HG02870 (cell line): ENCODE measurements at regions not wholly inside any gene's neighbourhood (a gene's known extent, or its start where the extent isn't known, plus 50 kb on each side); places are given as distances from the start of the nearest gene placed in this dataset.

Experiments
- ATAC-seq: cut with Tn5 transposase; IDR thresholded peaks from one replicate; pipeline ENCODE4 v1.9.1; 2021; ENCODE audit warnings: mild to moderate bottlenecking, moderate library complexity; ENCODE audit not compliant: unreplicated experiment

- no peak for ATAC-seq
Observed at GRCh38 chr6:141261016-141261671, 871.6 kb upstream of the GJE1 start.

- ATAC-seq = no peak
Observed at GRCh38 chr6:141260627-141261015, 872.1 kb upstream of the GJE1 start.

- no peak for ATAC-seq
Observed at GRCh38 chr6:141259807-141260206, 872.9 kb upstream of the GJE1 start.

- no peak for ATAC-seq
Observed at GRCh38 chr6:141259091-141259490, 873.6 kb upstream of the GJE1 start.

GRCh38 chr6:141258516-141258915 is 874.2 kb upstream of the GJE1 start:
- ATAC-seq = no peak

GRCh38 chr6:141254336-141254735 is 878.4 kb upstream of the GJE1 start:
- ATAC-seq = no peak

GRCh38 chr6:141252828-141253608 is 879.7 kb upstream of the GJE1 start:
- ATAC-seq = no peak

GRCh38 chr6:141251286-141251685 is 881.4 kb upstream of the GJE1 start:
- ATAC-seq = no peak

GRCh38 chr6:141248021-141248799 is 884.5 kb upstream of the GJE1 start:
- peak; percentile 68 for ATAC-seq

- ATAC-seq = no peak
Observed at GRCh38 chr6:141244366-141244765, 888.4 kb upstream of the GJE1 start.

- ATAC-seq = no peak
Observed at GRCh38 chr6:141242957-141243356, 889.8 kb upstream of the GJE1 start.

GRCh38 chr6:141229296-141229695 is 903.4 kb upstream of the GJE1 start:
- no peak for ATAC-seq

- ATAC-seq = no peak
Observed at GRCh38 chr6:141218583-141218982, 914.1 kb upstream of the GJE1 start.

GRCh38 chr6:141216726-141217125 is 916.0 kb upstream of the GJE1 start:
- no peak for ATAC-seq

GRCh38 chr6:141212296-141212695 is 920.4 kb upstream of the GJE1 start:
- ATAC-seq = no peak

- ATAC-seq = no peak
Observed at GRCh38 chr6:141211845-141212244, 920.9 kb upstream of the GJE1 start.

- ATAC-seq = no peak
Observed at GRCh38 chr6:141210901-141211300, 921.8 kb upstream of the GJE1 start.

GRCh38 chr6:141209890-141210289 is 922.8 kb upstream of the GJE1 start:
- no peak for ATAC-seq

GRCh38 chr6:141208101-141208500 is 924.6 kb upstream of the GJE1 start:
- no peak for ATAC-seq

GRCh38 chr6:141203902-141204575 is 928.7 kb upstream of the GJE1 start:
- no peak for ATAC-seq

- ATAC-seq = no peak
Observed at GRCh38 chr6:141202626-141203025, 930.1 kb upstream of the GJE1 start.
